Lung (tissue), 11 donors: ENCODE measurements at regions not wholly inside any gene's neighbourhood (a gene's known extent, or its start where the extent isn't known, plus 50 kb on each side); places are given as distances from the start of the nearest gene placed in this dataset.

Source experiments
- ATAC-seq: fragments of 200-7000 bp; cut with Tn5 transposase; one replicate; pipeline ENCODE4 v1.9.1; 2020; ENCODE audit warnings: moderate number of reproducible peaks; ENCODE audit not compliant: insufficient read depth, low FRiP score
- DNase-seq, 3 donors: peaks; one replicate each; pipeline ENCODE4 v3.0.0-alpha.2; 2013 to 2017
- H3K27ac ChIP-seq, 2 donors: one replicate each; pipeline ENCODE4 v1.5.1; 2013; ENCODE audit warnings: mild to moderate bottlenecking in 2 of 2, moderate library complexity in 2 of 2, control low read depth in 1 of 2, inconsistent platforms in 1 of 2, low read depth in 1 of 2, low read length in 1 of 2
- H3K27me3 ChIP-seq, 3 donors: one replicate each; pipeline ENCODE4 v1.5.1; 2013; ENCODE audit warnings: low read length in 2 of 3; ENCODE audit not compliant: control insufficient read depth in 3 of 3, insufficient read depth in 3 of 3
- H3K36me3 ChIP-seq, 4 donors: one replicate each; pipeline ENCODE4 v1.5.1; 2013; ENCODE audit warnings: low read length in 4 of 4, mild to moderate bottlenecking in 1 of 4, moderate library complexity in 1 of 4; ENCODE audit not compliant: control insufficient read depth in 4 of 4, insufficient read depth in 4 of 4
- H3K4me1 ChIP-seq, 5 donors: one replicate each; pipeline ENCODE4 v1.5.1; 2013; ENCODE audit warnings: low read length in 5 of 5, mild to moderate bottlenecking in 2 of 5, moderate library complexity in 1 of 5; ENCODE audit not compliant: control insufficient read depth in 5 of 5, insufficient read depth in 5 of 5
- H3K4me3 ChIP-seq: one replicate; pipeline ENCODE4 v1.5.1; 2013; ENCODE audit warnings: mild to moderate bottlenecking, control low read depth, moderate library complexity
- H3K9ac ChIP-seq, 2 donors: one replicate each; pipeline ENCODE4 v1.5.1; 2013; ENCODE audit warnings: low read length in 2 of 2, control low read depth in 1 of 2; ENCODE audit not compliant: insufficient read depth in 1 of 2
- H3K9me3 ChIP-seq, 4 donors: one replicate each; pipeline ENCODE4 v1.5.1; 2013; ENCODE audit warnings: low read length in 3 of 4, mild to moderate bottlenecking in 1 of 4, moderate library complexity in 1 of 4; ENCODE audit not compliant: control insufficient read depth in 4 of 4, insufficient read depth in 3 of 4
- CTCF ChIP-seq: IDR thresholded peaks from 2 replicates; pipeline ENCODE4 v1.5.1; 2012; ENCODE audit warnings: mild to moderate bottlenecking; ENCODE audit errors: control extremely low read depth, extremely low read depth
- WGBS, 2 donors: extraction: QIAGEN DNeasy Blood & Tissue Kit; methylation state at CpG; one replicate each; pipeline ENCODE4 v1.1.7; 2013; 5-methylcytosine and 5-hydroxymethylcytosine counted together
- donor health status: control.
- donor health status: control.
- donor health status: Bipolar disorder and iron deficiency.
- donor health status: healthy.
- donor health status: DM: yes; HTN: yes; CAD: no.

- peak; percentile 32 to 94 (median 88) for DNase-seq
- no peak for ATAC-seq
- Histone ChIP-seq H3K9me3 (no peaks in the 10 kb centered on the region), H3K36me3 (no peaks in the 10 kb centered on the region), H3K27ac (no peak overlapping the region), H3K9ac (no peak overlapping the region), H3K4me1 (no peaks in the 10 kb centered on the region), H3K4me3 (no peak overlapping the region), H3K27me3 (no peaks in the 10 kb centered on the region)
- TF ChIP-seq CTCF, result no peak
- WGBS, 2 donors, result 60 to 66% methylated on average over 4 of the region's 4 CpGs
These were observed 257.7 kb downstream of the TDRD15 start for GRCh38 chr2:21381421-21381820.

GRCh38 chr2:21382701-21383520, 259.1 kb downstream of the TDRD15 start:
- Histone ChIP-seq H3K27ac (no peak overlapping the region), H3K27me3 (no peaks in the 10 kb centered on the region), H3K4me3 (no peak overlapping the region), H3K4me1 (no peaks in the 10 kb centered on the region), H3K9ac (no peak overlapping the region), H3K36me3 (no peaks in the 10 kb centered on the region), H3K9me3 (no peaks in the 10 kb centered on the region)
- DNase-seq, result no peak
- 90 to 97% methylated on average over 5 of the region's 5 CpGs for WGBS, 2 donors
- TF ChIP-seq CTCF, result no peak
- ATAC-seq, result no peak

- Histone ChIP-seq H3K4me1 (no peaks in the 10 kb centered on the region), H3K27me3 (no peaks in the 10 kb centered on the region), H3K27ac (no peak overlapping the region), H3K4me3 (no peak overlapping the region), H3K9me3 (peaks cover 0 to 5% (median 0%) of the 10 kb centered on the region in 4 donors), H3K9ac (no peak overlapping the region), H3K36me3 (no peaks in the 10 kb centered on the region)
- ATAC-seq, result no peak
- DNase-seq, result no peak
- 89 to 91% methylated on average over 3 of the region's 3 CpGs for WGBS, 2 donors
- TF ChIP-seq CTCF, result no peak
These were observed 262.9 kb downstream of the TDRD15 start for GRCh38 chr2:21386666-21387065.
